HG03196 (cell line): ENCODE measurements at regions not wholly inside any gene's neighbourhood (a gene's known extent, or its start where the extent isn't known, plus 50 kb on each side); places are given as distances from the start of the nearest gene placed in this dataset.

Source experiments
- ATAC-seq: cut with Tn5 transposase; IDR thresholded peaks from one replicate; pipeline ENCODE4 v1.9.1; 2021; ENCODE audit not compliant: unreplicated experiment

GRCh38 chr1:8093221-8093980 is 67.3 kb upstream of the ERRFI1 start:
- no peak for ATAC-seq

GRCh38 chr1:8092657-8093056 is 66.5 kb upstream of the ERRFI1 start:
- ATAC-seq: no peak

- ATAC-seq: no peak
Observed at GRCh38 chr1:8091691-8092090, 65.6 kb upstream of the ERRFI1 start.

- ATAC-seq: no peak
Observed at GRCh38 chr1:8090241-8090702, 64.2 kb upstream of the ERRFI1 start.

GRCh38 chr1:8089535-8090228 is 63.6 kb upstream of the ERRFI1 start:
- ATAC-seq: no peak

- ATAC-seq: no peak
Observed at GRCh38 chr1:8086055-8086454, 59.9 kb upstream of the ERRFI1 start.

- ATAC-seq: no peak
Observed at GRCh38 chr1:8084913-8085312, 58.8 kb upstream of the ERRFI1 start.

- ATAC-seq: no peak
Observed at GRCh38 chr1:8083739-8084484, 57.8 kb upstream of the ERRFI1 start.

GRCh38 chr1:8082945-8083344 is 56.8 kb upstream of the ERRFI1 start:
- no peak for ATAC-seq

GRCh38 chr1:8078176-8078671 is 52.1 kb upstream of the ERRFI1 start:
- ATAC-seq: no peak

GRCh38 chr1:8077602-8078001 is 51.5 kb upstream of the ERRFI1 start:
- ATAC-seq: no peak

- ATAC-seq: no peak
Observed at GRCh38 chr1:8077120-8077573, 51.0 kb upstream of the ERRFI1 start.

- ATAC-seq: no peak
Observed at GRCh38 chr1:8076176-8076575, 50.1 kb upstream of the ERRFI1 start.
